SK-N-SH (cell line): ENCODE measurements at regions not wholly inside any gene's neighbourhood (a gene's known extent, or its start where the extent isn't known, plus 50 kb on each side); places are given as distances from the start of the nearest gene placed in this dataset.
A peak's percentile ranks its signal among the peaks of the same experiment; 100 is the strongest.

ENCODE experiments used
- CTCF ChIA-PET: fragments of 300-600, 350-600 bp; formaldehyde crosslinking; extraction: SDS; loops from one replicate; lab custom pipeline; 2021; lab: Yijun Ruan, JAX
- POLR2A ChIA-PET: fragments of 350-600 bp; sonication (Branson Sonifier 250); formaldehyde crosslinking; extraction: SDS; loops from one replicate; lab custom pipeline; 2020; ENCODE audit warnings: antibody characterized with exemption, inconsistent platforms; lab: Yijun Ruan, JAX
- DNase-seq: peaks from one replicate; pipeline ENCODE4 v3.0.0; 2012
- H2AFZ ChIP-seq: fragments of 200-600 bp; sonication (generic); 2 replicates; pipeline ENCODE4 v1.8.1; 2016; ENCODE audit warnings: antibody characterized with exemption, mild to moderate bottlenecking, low read depth
- H3F3A ChIP-seq: fragments of 200-600 bp; sonication (generic); replicated peaks from 2 replicates; pipeline ENCODE3; 2016; ENCODE audit warnings: antibody characterized with exemption, mild to moderate bottlenecking; ENCODE audit not compliant: insufficient read depth
- H3K27ac ChIP-seq, 2 experiments: fragments of 200-500 bp in 1 of 2; fragments of 200-600 bp in 1 of 2; sonication (Bioruptor generic) in 1 of 2; sonication (generic), shearing (Covaris generic) in 1 of 2; 2 replicates each; pipeline versions ENCODE4 v1.5.1 to v1.6.1; 2014 to 2016; ENCODE audit warnings: low read depth in 2 of 2, inconsistent platforms in 1 of 2, low read length in 1 of 2, mild to moderate bottlenecking in 1 of 2, mixed read lengths in 1 of 2
- H3K27me3 ChIP-seq: fragments of 200-600 bp; sonication (generic), shearing (Covaris generic); 2 replicates; pipeline ENCODE4 v1.6.1; 2016; ENCODE audit warnings: mixed run types; ENCODE audit not compliant: insufficient read depth
- H3K36me3 ChIP-seq, 2 experiments: fragments of 200-500 bp in 1 of 2; fragments of 200-600 bp in 1 of 2; sonication (Bioruptor generic) in 1 of 2; sonication (generic) in 1 of 2; replicated peaks in 1 of 2; 2 replicates each; pipeline versions ENCODE3 to v1.5.1; 2014 to 2016; ENCODE audit warnings: low read length in 1 of 2, mild to moderate bottlenecking in 1 of 2; ENCODE audit not compliant: insufficient read depth in 2 of 2, control insufficient read depth in 1 of 2
- H3K4me1 ChIP-seq, 2 experiments: fragments of 200-500 bp in 1 of 2; fragments of 200-600 bp in 1 of 2; sonication (Bioruptor generic) in 1 of 2; sonication (generic), shearing (Covaris generic) in 1 of 2; 2 replicates each; pipeline versions ENCODE4 v1.5.1 to v1.6.1; 2014 to 2016; ENCODE audit warnings: low read depth in 1 of 2, low read length in 1 of 2, mixed run types in 1 of 2; ENCODE audit not compliant: insufficient read depth in 2 of 2, control insufficient read depth in 1 of 2
- H3K4me2 ChIP-seq: fragments of 200-600 bp; sonication (generic), shearing (Covaris generic); 2 replicates; pipeline ENCODE4 v1.6.1; 2017; ENCODE audit warnings: mixed run types
- H3K4me3 ChIP-seq, 2 experiments: fragments of 200-500 bp in 1 of 2; fragments of 200-600 bp in 1 of 2; sonication (Bioruptor generic) in 1 of 2; sonication (generic), shearing (Covaris generic) in 1 of 2; 2 replicates each; pipeline versions ENCODE4 v1.5.1 to v1.8.1; 2014 to 2016; ENCODE audit warnings: low read depth in 2 of 2, inconsistent platforms in 1 of 2, low read length in 1 of 2, mild to moderate bottlenecking in 1 of 2, mixed read lengths in 1 of 2, moderate library complexity in 1 of 2
- H3K79me2 ChIP-seq: fragments of 200-600 bp; sonication (generic); 2 replicates; pipeline ENCODE4 v1.8.1; 2017; ENCODE audit warnings: mild to moderate bottlenecking; ENCODE audit not compliant: insufficient read depth
- H3K9ac ChIP-seq: fragments of 200-600 bp; sonication (generic); 2 replicates; pipeline ENCODE4 v1.6.1; 2017; ENCODE audit warnings: mixed run types
- H3K9me2 ChIP-seq: fragments of 200-600 bp; sonication (generic); 2 replicates; pipeline ENCODE4 v1.6.1; 2017; ENCODE audit warnings: mixed run types
- H3K9me3 ChIP-seq: fragments of 200-600 bp; sonication (generic); 2 replicates; pipeline ENCODE4 v1.6.1; 2017; ENCODE audit warnings: mixed run types, mild to moderate bottlenecking, moderate library complexity
- H4K20me1 ChIP-seq: fragments of 200-600 bp; sonication (generic); 2 replicates; pipeline ENCODE4 v1.6.1; 2017; ENCODE audit warnings: mild to moderate bottlenecking, mixed run types; ENCODE audit not compliant: insufficient read depth
- CHD2 ChIP-seq: fragments of 150-350 bp; IDR thresholded peaks from 2 replicates; pipeline ENCODE4 v1.6.1; 2018; ENCODE audit warnings: low read length; ENCODE audit not compliant: partially characterized antibody
- EZH2phosphoT487 ChIP-seq: fragments of 200-600 bp; sonication (generic); IDR thresholded peaks from 2 replicates; pipeline ENCODE4 v1.6.1; 2017; ENCODE audit warnings: low read depth, mixed run types, mild to moderate bottlenecking, antibody characterized with exemption, moderate library complexity, borderline replicate concordance
- FOXM1 ChIP-seq: IDR thresholded peaks from 2 replicates; pipeline ENCODE4 v1.4.0; 2012; ENCODE audit warnings: low read depth, mild to moderate bottlenecking
- GATA2 ChIP-seq: sonication (generic); formaldehyde crosslinking; IDR thresholded peaks from 2 replicates; pipeline ENCODE4 v1.5.0; 2020; ENCODE audit warnings: mild to moderate bottlenecking, missing genetic modification reagents
- IRF3 ChIP-seq: fragments of 150-350 bp; IDR thresholded peaks from 2 replicates; pipeline ENCODE4 v1.6.1; 2016; ENCODE audit warnings: mild to moderate bottlenecking, low read depth, low read length
- JUND ChIP-seq: IDR thresholded peaks from 2 replicates; pipeline ENCODE4 v1.4.0; 2012
- MEF2A ChIP-seq: IDR thresholded peaks from 2 replicates; pipeline ENCODE4 v1.4.0; 2012; ENCODE audit warnings: low read depth, borderline replicate concordance
- MXI1 ChIP-seq: IDR thresholded peaks from 2 replicates; pipeline ENCODE4 v1.6.1; 2012; ENCODE audit warnings: mild to moderate bottlenecking, low read depth, low read length, improper control_type of control experiment
- NFIC ChIP-seq: IDR thresholded peaks from 2 replicates; pipeline ENCODE4 v1.4.0; 2012; ENCODE audit warnings: borderline replicate concordance
- RAD21 ChIP-seq: IDR thresholded peaks from 2 replicates; pipeline ENCODE4 v1.6.1; 2012; ENCODE audit warnings: mild to moderate bottlenecking, low read length
- REST ChIP-seq: IDR thresholded peaks from 2 replicates; pipeline ENCODE4 v1.6.1; 2012; ENCODE audit warnings: mild to moderate bottlenecking, low read depth, low read length, moderate library complexity
- RFX5 ChIP-seq: IDR thresholded peaks from 2 replicates; pipeline ENCODE4 v1.6.1; 2012; ENCODE audit warnings: mild to moderate bottlenecking, improper control_type of control experiment, low read length
- SIN3A ChIP-seq: IDR thresholded peaks from 2 replicates; pipeline ENCODE4 v1.6.1; 2012; ENCODE audit warnings: low read depth, mild to moderate bottlenecking, low read length, moderate library complexity, borderline replicate concordance
- TCF12 ChIP-seq: IDR thresholded peaks from 2 replicates; pipeline ENCODE4 v1.4.0; 2012
- TEAD4 ChIP-seq: IDR thresholded peaks from 2 replicates; pipeline ENCODE4 v1.4.0; 2012; ENCODE audit warnings: mild to moderate bottlenecking, borderline replicate concordance; ENCODE audit not compliant: insufficient read depth
- USF2 ChIP-seq: fragments of 150-350 bp; IDR thresholded peaks from 2 replicates; pipeline ENCODE4 v1.6.1; 2017; ENCODE audit warnings: antibody characterized with exemption, low read length, low read depth, borderline replicate concordance
- YY1 ChIP-seq: IDR thresholded peaks from 2 replicates; pipeline ENCODE4 v1.4.0; 2012; ENCODE audit warnings: low read depth, mild to moderate bottlenecking
- ZBTB33 ChIP-seq: IDR thresholded peaks from 2 replicates; pipeline ENCODE4 v1.4.0; 2012; ENCODE audit warnings: low read depth, borderline replicate concordance
- WGBS: methylation state at CpG from one replicate; pipeline ENCODE4 v1.1.6; 2017; ENCODE audit warnings: low lambda C conversion rate; 5-methylcytosine and 5-hydroxymethylcytosine counted together
- TF ChIP-seq, protein P1 (sequence below): fragments of 200-600 bp; sonication (generic); IDR thresholded peaks from 2 replicates; pipeline ENCODE4 v1.6.1; 2017; ENCODE audit warnings: antibody characterized with exemption, mild to moderate bottlenecking, moderate library complexity
- TF ChIP-seq, protein P2 (sequence below): IDR thresholded peaks from 2 replicates; pipeline ENCODE4 v1.4.0; 2012; ENCODE audit warnings: low read depth, borderline replicate concordance

DNA sequence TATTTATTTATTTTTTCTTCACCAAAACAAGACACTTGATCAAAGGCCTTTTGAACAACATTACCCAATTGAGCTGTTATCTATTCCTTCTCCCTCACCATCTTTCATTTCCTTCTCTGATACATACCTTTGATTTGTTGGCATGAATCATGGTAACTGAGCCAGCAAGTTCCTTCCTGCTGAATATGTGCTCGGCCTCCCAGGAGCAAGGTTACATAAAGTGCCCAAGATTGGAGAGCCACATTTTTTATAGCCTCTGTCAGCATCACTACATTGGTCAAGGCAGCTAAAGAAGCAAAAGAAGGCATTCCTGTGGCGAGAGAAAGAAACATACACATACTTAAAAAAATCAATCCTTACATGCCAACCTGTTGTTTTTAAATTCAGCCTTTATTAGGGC is 369.6 kb downstream of the CYLC2 start:
- Histone ChIP-seq H3K4me1 (no peaks in the 10 kb centered on the region), H3K36me3 (no peaks in the 10 kb centered on the region), H3K79me2 (no peaks in the 10 kb centered on the region), H3K9me3 (no peaks in the 10 kb centered on the region), H3K4me3 (no peak overlapping the region), H3K4me2 (no peak overlapping the region), H3K27me3 (no peaks in the 10 kb centered on the region), H3K9ac (no peak overlapping the region), H3K9me2 (no peaks in the 10 kb centered on the region), H3K27ac (peak overlapping the region in 1 of 2 experiments; percentile 34; a peak in 2 of 4 replicates), H3F3A (no peaks in the 10 kb centered on the region), H4K20me1 (no peaks in the 10 kb centered on the region), H2AFZ (no peak overlapping the region)
- WGBS, result 10% methylated on average over 2 of the region's 2 CpGs
- no peak for TF ChIP-seq SIN3A
- no peak for TF ChIP-seq GATA2 (CRISPR knock-in tag)
- TF ChIP-seq REST, result no peak
- TF ChIP-seq CHD2, result no peak
- TF ChIP-seq TEAD4, result no peak
- TF ChIP-seq FOXM1, result no peak
- TF ChIP-seq, protein P1, sequence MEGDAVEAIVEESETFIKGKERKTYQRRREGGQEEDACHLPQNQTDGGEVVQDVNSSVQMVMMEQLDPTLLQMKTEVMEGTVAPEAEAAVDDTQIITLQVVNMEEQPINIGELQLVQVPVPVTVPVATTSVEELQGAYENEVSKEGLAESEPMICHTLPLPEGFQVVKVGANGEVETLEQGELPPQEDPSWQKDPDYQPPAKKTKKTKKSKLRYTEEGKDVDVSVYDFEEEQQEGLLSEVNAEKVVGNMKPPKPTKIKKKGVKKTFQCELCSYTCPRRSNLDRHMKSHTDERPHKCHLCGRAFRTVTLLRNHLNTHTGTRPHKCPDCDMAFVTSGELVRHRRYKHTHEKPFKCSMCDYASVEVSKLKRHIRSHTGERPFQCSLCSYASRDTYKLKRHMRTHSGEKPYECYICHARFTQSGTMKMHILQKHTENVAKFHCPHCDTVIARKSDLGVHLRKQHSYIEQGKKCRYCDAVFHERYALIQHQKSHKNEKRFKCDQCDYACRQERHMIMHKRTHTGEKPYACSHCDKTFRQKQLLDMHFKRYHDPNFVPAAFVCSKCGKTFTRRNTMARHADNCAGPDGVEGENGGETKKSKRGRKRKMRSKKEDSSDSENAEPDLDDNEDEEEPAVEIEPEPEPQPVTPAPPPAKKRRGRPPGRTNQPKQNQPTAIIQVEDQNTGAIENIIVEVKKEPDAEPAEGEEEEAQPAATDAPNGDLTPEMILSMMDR, result no peak
- TF ChIP-seq ZBTB33, result no peak
- TF ChIP-seq USF2, result no peak
- no peak for TF ChIP-seq MEF2A
- TF ChIP-seq EZH2phosphoT487, result no peak
- TF ChIP-seq, protein P2, sequence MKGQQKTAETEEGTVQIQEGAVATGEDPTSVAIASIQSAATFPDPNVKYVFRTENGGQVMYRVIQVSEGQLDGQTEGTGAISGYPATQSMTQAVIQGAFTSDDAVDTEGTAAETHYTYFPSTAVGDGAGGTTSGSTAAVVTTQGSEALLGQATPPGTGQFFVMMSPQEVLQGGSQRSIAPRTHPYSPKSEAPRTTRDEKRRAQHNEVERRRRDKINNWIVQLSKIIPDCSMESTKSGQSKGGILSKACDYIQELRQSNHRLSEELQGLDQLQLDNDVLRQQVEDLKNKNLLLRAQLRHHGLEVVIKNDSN, result no peak
- TF ChIP-seq NFIC, result no peak
- no peak for TF ChIP-seq JUND
- no peak for TF ChIP-seq IRF3
- no peak for TF ChIP-seq RAD21
- no peak for TF ChIP-seq RFX5
- no peak for TF ChIP-seq MXI1
- no peak for TF ChIP-seq TCF12
- TF ChIP-seq YY1, result no peak
- DNase-seq, result no peak
- ChIA-PET CTCF (interaction anchor here (1.2 kb wide), 1 partner anchor 12 kb away, joined by 3 read pairs; no protein-coding TSS in a partner anchor), POLR2A (no interaction called here)
